ENCODE measurements at regions not wholly inside any gene's neighbourhood (a gene's known extent, or its start where the extent isn't known, plus 50 kb on each side); places are given as distances from the start of the nearest gene placed in this dataset.
"Not testable (repeated sequence)": the region's sequence is repeated elsewhere in the genome, so short reads cannot be mapped to it uniquely, and the experiment has no call there.

- no peak for ATAC-seq
- DNase-seq, result no peak
Observed at GRCh38 chr17:68780596-68780995, 174.6 kb downstream of the ABCA8 start.

GRCh38 chr17:68778726-68779125 is 176.5 kb downstream of the ABCA8 start:
- DNase-seq (no peak), ATAC-seq (no peak)

GRCh38 chr17:68777856-68778694 is 176.9 kb upstream of the FAM20A start:
- ATAC-seq (no peak), DNase-seq (no peak)

- DNase-seq (peak; percentile 12), ATAC-seq (no peak)
Observed at GRCh38 chr17:68777243-68777855, 176.2 kb upstream of the FAM20A start.

GRCh38 chr17:68776451-68776850 is 175.3 kb upstream of the FAM20A start:
- no peak for ATAC-seq
- no peak for DNase-seq

- ATAC-seq (no peak), DNase-seq (no peak)
Observed at GRCh38 chr17:68775969-68776368, 174.8 kb upstream of the FAM20A start.

- DNase-seq (no peak), ATAC-seq (no peak)
Observed at GRCh38 chr17:68775318-68775717, 174.2 kb upstream of the FAM20A start.

- no peak for DNase-seq
- no peak for ATAC-seq
Observed at GRCh38 chr17:68771867-68772515, 170.8 kb upstream of the FAM20A start.

GRCh38 chr17:68768804-68769203 is 167.6 kb upstream of the FAM20A start:
- ATAC-seq (no peak), DNase-seq (no peak)

GRCh38 chr17:68766640-68767039 is 165.5 kb upstream of the FAM20A start:
- ATAC-seq, result no peak
- DNase-seq, result no peak

- DNase-seq, result no peak
- ATAC-seq, result peak; percentile 22
Observed at GRCh38 chr17:68763562-68763961, 162.4 kb upstream of the FAM20A start.

- DNase-seq (no peak), ATAC-seq (no peak)
Observed at GRCh38 chr17:68762911-68763310, 161.7 kb upstream of the FAM20A start.

GRCh38 chr17:68760141-68760475 is 158.9 kb upstream of the FAM20A start:
- DNase-seq (no peak), ATAC-seq (no peak)

- ATAC-seq (peak; percentile 89), DNase-seq (peak; percentile 66)
Observed at GRCh38 chr17:68759343-68760140, 158.4 kb upstream of the FAM20A start.

- no peak for DNase-seq
- no peak for ATAC-seq
Observed at GRCh38 chr17:68759002-68759342, 157.8 kb upstream of the FAM20A start.

GRCh38 chr17:68757866-68758757 is 156.9 kb upstream of the FAM20A start:
- not testable (repeated sequence) for ATAC-seq, DNase-seq

GRCh38 chr17:68753985-68754769 is 153.0 kb upstream of the FAM20A start:
- DNase-seq, result no peak
- no peak for ATAC-seq

- DNase-seq, result no peak
- no peak for ATAC-seq
Observed at GRCh38 chr17:68750208-68750562, 149.0 kb upstream of the FAM20A start.

- ATAC-seq (no peak), DNase-seq (no peak)
Observed at GRCh38 chr17:68749349-68750207, 148.4 kb upstream of the FAM20A start.

- no peak for ATAC-seq
Observed at GRCh38 chr17:68748381-68748780, 147.2 kb upstream of the FAM20A start.

More at GRCh38 chr17:68748381-68748780, 147.2 kb upstream of the FAM20A start:
- no peak for DNase-seq

Data from stimulated activated naive CD8-positive, alpha-beta T cell treated with anti-CD3 and anti-CD28 coated beads, Interleukin-15, Interleukin-2, amounts not matched to agents 100 U/mL and 50 U/mL, for 24 hours (primary cell).